ENCODE measurements at regions not wholly inside any gene's neighbourhood (a gene's known extent, or its start where the extent isn't known, plus 50 kb on each side); places are given as distances from the start of the nearest gene placed in this dataset.
"Not testable (repeated sequence)": the region's sequence is repeated elsewhere in the genome, so short reads cannot be mapped to it uniquely, and the experiment has no call there.

- not testable (repeated sequence) for DNase-seq (ENCODE audit: low read depth); H3K4me3 ChIP-seq (ENCODE audit: low read depth, low read length)
These were observed 279.6 kb downstream of the POTED start for GRCh38 chr21:13889176-13889575.

GRCh38 chr21:13883641-13884395, 274.2 kb downstream of the POTED start:
- DNase-seq (ENCODE audit: low read depth); H3K4me3 ChIP-seq (ENCODE audit: low read depth, low read length): not testable (repeated sequence)

GRCh38 chr21:13877503-13877902, 267.9 kb downstream of the POTED start:
- H3K4me3 ChIP-seq (ENCODE audit: low read depth, low read length); DNase-seq (ENCODE audit: low read depth): not testable (repeated sequence)

GRCh38 chr21:13876999-13877398, 267.4 kb downstream of the POTED start:
- not testable (repeated sequence) for DNase-seq (ENCODE audit: low read depth); H3K4me3 ChIP-seq (ENCODE audit: low read depth, low read length)

GRCh38 chr21:13874001-13874400, 264.4 kb downstream of the POTED start:
- H3K4me3 ChIP-seq (ENCODE audit: low read depth, low read length); DNase-seq (ENCODE audit: low read depth): not testable (repeated sequence)

- no peak for TF ChIP-seq MAX (IDR thresholded peaks at IDR 0.05; ENCODE audit: low read depth, low read length)
- no peak for TF ChIP-seq POLR2A (IDR thresholded peaks at IDR 0.05; ENCODE audit: extremely low read depth, insufficient read length)
- TF ChIP-seq CTCF (IDR thresholded peaks at IDR 0.05; ENCODE audit: low read depth, low read length), result no peak
- TF ChIP-seq MYC (IDR thresholded peaks at IDR 0.05; ENCODE audit: low read depth, low read length), result no peak
- no peak for DNase-seq (ENCODE audit: low read depth)
- no peak overlapping the region for H3K4me3 ChIP-seq (ENCODE audit: low read depth, low read length)
These were observed 245.1 kb downstream of the POTED start for GRCh38 chr21:13854638-13855037.

- not testable (repeated sequence) for DNase-seq (ENCODE audit: low read depth); H3K4me3 ChIP-seq (ENCODE audit: low read depth, low read length)
These were observed 241.2 kb downstream of the POTED start for GRCh38 chr21:13850808-13851207.

- H3K4me3 ChIP-seq (ENCODE audit: low read depth, low read length); DNase-seq (ENCODE audit: low read depth): not testable (repeated sequence)
These were observed 239.9 kb downstream of the POTED start for GRCh38 chr21:13849489-13849888.

- peak; percentile 4 for DNase-seq (ENCODE audit: low read depth)
- H3K4me3 ChIP-seq (ENCODE audit: low read depth, low read length), result not testable (repeated sequence)
These were observed 237.1 kb downstream of the POTED start for GRCh38 chr21:13846718-13847117.

GRCh38 chr21:13844574-13844973, 235.0 kb downstream of the POTED start:
- DNase-seq (ENCODE audit: low read depth); H3K4me3 ChIP-seq (ENCODE audit: low read depth, low read length): not testable (repeated sequence)

- H3K4me3 ChIP-seq (ENCODE audit: low read depth, low read length); DNase-seq (ENCODE audit: low read depth): not testable (repeated sequence)
These were observed 233.5 kb downstream of the POTED start for GRCh38 chr21:13843081-13843480.

- not testable (repeated sequence) for H3K4me3 ChIP-seq (ENCODE audit: low read depth, low read length); DNase-seq (ENCODE audit: low read depth)
These were observed 218.1 kb downstream of the POTED start for GRCh38 chr21:13827666-13828065.

GRCh38 chr21:13827201-13827600, 217.6 kb downstream of the POTED start:
- TF ChIP-seq MYC (IDR thresholded peaks at IDR 0.05; ENCODE audit: low read depth, low read length), result no peak
- TF ChIP-seq MAX (IDR thresholded peaks at IDR 0.05; ENCODE audit: low read depth, low read length), result no peak
- TF ChIP-seq CTCF (IDR thresholded peaks at IDR 0.05; ENCODE audit: low read depth, low read length), result no peak
- TF ChIP-seq POLR2A (IDR thresholded peaks at IDR 0.05; ENCODE audit: extremely low read depth, insufficient read length), result no peak
- no peak for DNase-seq (ENCODE audit: low read depth)
- no peak overlapping the region for H3K4me3 ChIP-seq (ENCODE audit: low read depth, low read length)

GRCh38 chr21:13826511-13826910, 216.9 kb downstream of the POTED start:
- H3K4me3 ChIP-seq (ENCODE audit: low read depth, low read length); DNase-seq (ENCODE audit: low read depth): not testable (repeated sequence)

GRCh38 chr21:13825218-13825778, 215.7 kb downstream of the POTED start:
- not testable (repeated sequence) for DNase-seq (ENCODE audit: low read depth); H3K4me3 ChIP-seq (ENCODE audit: low read depth, low read length)

GRCh38 chr21:13820286-13820685, 210.7 kb downstream of the POTED start:
- not testable (repeated sequence) for DNase-seq (ENCODE audit: low read depth); H3K4me3 ChIP-seq (ENCODE audit: low read depth, low read length)
